RWPE1 (cell line): ENCODE measurements at regions not wholly inside any gene's neighbourhood (a gene's known extent, or its start where the extent isn't known, plus 50 kb on each side); places are given as distances from the start of the nearest gene placed in this dataset.

Source experiments
- CTCF ChIA-PET: fragments of 350-600 bp; sonication (Branson Sonifier 250); formaldehyde crosslinking; extraction: SDS; loops from one replicate; lab custom pipeline; 2021; lab: Yijun Ruan, JAX
- POLR2A ChIA-PET: fragments of 400-600 bp; formaldehyde crosslinking; extraction: SDS; loops from one replicate; lab custom pipeline; 2020; ENCODE audit warnings: antibody characterized with exemption; ENCODE audit not compliant: low non-redundant PET; lab: Yijun Ruan, JAX
- DNase-seq: peaks from one replicate; pipeline ENCODE4 v3.0.0; 2012; ENCODE audit warnings: low spot score
- H3K27ac ChIP-seq: fragments of 450-650 bp; 2 replicates; pipeline ENCODE4 v1.5.1; 2017
- CTCF ChIP-seq: fragments of 450-650 bp; conservative IDR thresholded peaks from 2 replicates; pipeline ENCODE4 v1.5.1; 2017; ENCODE audit warnings: low read depth, mild to moderate bottlenecking

- no peak for TF ChIP-seq CTCF
- ChIA-PET POLR2A (no interaction called here), CTCF (interaction anchor here (0.7 kb wide), 1 partner anchor 741 kb away, joined by 3 read pairs; no protein-coding TSS in a partner anchor)
- no peak overlapping the region for H3K27ac ChIP-seq
- DNase-seq, result no peak
Measured at GRCh38 chr10:130809761-130810515, 501.6 kb downstream of the TCERG1L start.

GRCh38 chr10:130810856-130811255 lies 500.7 kb downstream of the TCERG1L start:
- DNase-seq, result no peak

DNA sequence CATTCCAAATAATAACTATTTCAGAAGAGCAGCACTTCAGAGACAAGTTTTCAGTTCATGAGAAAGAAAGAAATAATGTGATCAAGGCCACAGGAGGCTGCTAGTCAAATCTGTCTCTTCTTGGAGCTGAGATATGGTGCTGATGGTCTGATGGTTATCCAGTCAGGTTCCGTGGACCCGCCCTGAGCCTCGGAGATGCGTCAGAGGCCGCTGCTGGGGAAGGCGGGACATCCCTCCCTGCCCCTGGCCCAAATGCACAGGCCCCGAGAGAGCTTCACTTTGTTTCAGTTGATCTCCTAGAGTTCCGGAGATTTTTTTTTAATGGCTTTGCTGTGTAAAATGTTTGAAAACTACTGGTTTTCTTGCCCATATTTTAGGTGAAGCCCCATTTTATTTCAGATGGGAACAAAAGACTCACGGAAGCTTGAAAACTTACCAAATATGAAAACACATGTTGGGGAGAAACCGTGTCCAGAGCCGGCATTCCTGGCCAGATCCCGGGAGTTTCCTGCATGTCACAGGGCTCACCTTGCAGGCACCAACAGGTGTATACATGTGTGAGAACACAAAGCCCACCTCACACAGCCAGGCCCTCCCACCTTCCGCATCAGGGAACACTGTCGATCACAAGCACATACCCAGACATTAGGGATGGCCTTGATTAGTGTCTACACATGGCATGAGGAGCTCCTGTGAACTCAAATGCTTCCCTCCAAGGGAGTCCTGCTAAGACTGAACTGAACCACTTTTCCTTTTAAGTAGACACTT lies 499.0 kb downstream of the TCERG1L start:
- ChIA-PET CTCF (no interaction called here), POLR2A (no interaction called here)
- no peak for DNase-seq
- no peak overlapping the region for H3K27ac ChIP-seq
- no peak for TF ChIP-seq CTCF

More at GRCh38 chr10:130810856-130811255, 500.7 kb downstream of the TCERG1L start:
- H3K27ac ChIP-seq, result no peak overlapping the region
- TF ChIP-seq CTCF, result no peak
- CTCF ChIA-PET, result no interaction called here
- POLR2A ChIA-PET, result no interaction called here

DNA sequence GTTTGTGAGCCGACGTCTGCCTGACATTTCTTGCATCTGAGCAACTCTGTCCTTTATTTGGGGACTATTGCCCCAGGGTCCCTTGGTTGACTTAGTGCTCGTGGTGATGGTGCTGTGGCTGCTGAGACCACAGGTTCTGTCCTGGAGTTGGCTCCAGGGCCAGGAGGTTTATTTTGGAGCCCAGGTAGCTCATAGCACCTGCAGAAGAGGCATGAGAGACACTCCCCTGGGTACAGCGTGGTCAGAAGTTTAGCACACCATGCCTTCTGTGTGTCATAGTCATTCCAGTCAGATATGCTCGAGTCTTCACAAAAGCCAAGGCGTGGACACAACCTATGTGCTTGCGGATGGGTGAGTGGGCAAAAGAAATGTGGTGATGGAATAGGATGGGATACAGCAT lies 496.9 kb downstream of the TCERG1L start:
- CTCF ChIA-PET, result no interaction called here
- no peak for DNase-seq
- no peak overlapping the region for H3K27ac ChIP-seq
- POLR2A ChIA-PET, result no interaction called here
- no peak for TF ChIP-seq CTCF

DNA sequence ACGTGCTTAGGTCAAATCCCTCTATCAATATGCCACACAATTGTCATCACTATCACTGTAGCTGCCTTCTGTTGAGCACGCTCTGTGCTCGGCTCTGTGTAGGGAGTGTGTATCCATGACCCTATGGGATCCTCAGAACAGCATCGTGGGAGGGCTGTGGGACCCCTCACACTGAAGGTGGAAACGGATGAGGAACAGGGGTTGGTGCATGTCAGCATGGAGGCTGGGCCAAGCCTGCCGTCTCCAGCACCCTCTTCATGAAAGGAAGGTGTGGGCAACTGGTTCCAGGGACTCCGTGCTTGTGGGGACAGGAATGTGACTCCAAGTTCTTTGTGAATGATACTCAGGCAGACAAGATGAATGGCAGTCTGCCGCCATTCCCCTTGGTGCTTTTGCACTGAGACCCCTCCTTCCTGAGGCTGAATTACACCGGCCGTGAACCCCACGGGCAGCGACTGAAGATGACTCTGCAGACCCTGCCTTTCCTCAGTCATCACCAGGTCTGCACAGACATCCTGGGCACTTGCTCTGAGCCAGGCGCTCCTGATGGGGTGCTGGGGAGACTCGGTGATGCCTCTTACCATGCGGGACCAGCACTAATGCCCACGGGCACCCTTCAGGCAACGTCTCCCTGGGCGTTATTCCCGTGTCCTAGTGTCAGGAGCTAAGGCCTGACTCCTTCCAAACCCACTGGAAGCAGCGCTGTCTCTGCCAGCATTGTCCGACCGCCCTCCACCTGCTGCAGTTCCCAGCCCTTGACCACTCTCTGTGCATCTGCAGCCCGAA lies 495.2 kb downstream of the TCERG1L start:
- DNase-seq, result no peak
- no peak overlapping the region for H3K27ac ChIP-seq
- CTCF ChIA-PET, result interaction anchor here (0.7 kb wide), 1 partner anchor 538 kb away, joined by 4 read pairs; no protein-coding TSS in a partner anchor
- POLR2A ChIA-PET, result no interaction called here
- no peak for TF ChIP-seq CTCF
